Vagina (tissue), 2 donors: ENCODE measurements at regions not wholly inside any gene's neighbourhood (a gene's known extent, or its start where the extent isn't known, plus 50 kb on each side); places are given as distances from the start of the nearest gene placed in this dataset.
A peak's percentile ranks its signal among the peaks of the same experiment; 100 is the strongest.

Experiments used
- DNase-seq, 2 donors: peaks; one replicate each; pipeline ENCODE4 v3.0.0-alpha.2; 2017; ENCODE audit errors: extremely low spot score in 2 of 2
- H3K27ac ChIP-seq: fragments of 200-600 bp; sonication (generic); one replicate; pipeline ENCODE4 v1.5.1; 2019
- H3K27me3 ChIP-seq: fragments of 200-600 bp; sonication (generic); one replicate; pipeline ENCODE4 v1.5.1; 2019
- H3K36me3 ChIP-seq, 2 donors: fragments of 200-600 bp; sonication (generic); one replicate each; pipeline ENCODE4 v1.5.1; 2017 to 2019
- H3K4me1 ChIP-seq: fragments of 200-600 bp; sonication (generic); one replicate; pipeline ENCODE4 v1.5.1; 2019
- H3K4me3 ChIP-seq, 2 donors: fragments of 200-600 bp; sonication (generic); 1 replicate in 1 of 2; 2 replicates in 1 of 2; pipeline ENCODE4 v1.5.1; 2016 to 2019
- H3K9me3 ChIP-seq: fragments of 200-600 bp; sonication (generic); one replicate; pipeline ENCODE4 v1.5.1; 2019
- POLR2A ChIP-seq, 2 donors: fragments of 450-650 bp; IDR thresholded peaks; one replicate each; pipeline ENCODE4 v1.6.1; 2017; ENCODE audit warnings: antibody characterized with exemption in 2 of 2, mild to moderate bottlenecking in 2 of 2, moderate library complexity in 2 of 2
- POLR2AphosphoS5 ChIP-seq, 2 donors: sonication (generic); formaldehyde crosslinking; IDR thresholded peaks; one replicate each; pipeline ENCODE4 v1.9.0; 2017; ENCODE audit warnings: antibody characterized with exemption in 2 of 2, mild to moderate bottlenecking in 2 of 2, low read depth in 1 of 2; ENCODE audit not compliant: insufficient read depth in 1 of 2
- intact Hi-C: fragments of 100-400 bp; cut with DNase I; formaldehyde crosslinking; loops from one replicate; pipeline ENCODE4 v1.15.1; 2023
- TF ChIP-seq, protein P1 (sequence below), 3 experiments: fragments of 450-650 bp in 2 of 3; fragments of 200-600 bp in 1 of 3; sonication (generic) in 1 of 3; IDR thresholded peaks; one replicate each; pipeline ENCODE4 v1.5.1; 2017 to 2019; ENCODE audit warnings: antibody characterized with exemption in 3 of 3, mild to moderate bottlenecking in 2 of 3, moderate library complexity in 2 of 3

DNA sequence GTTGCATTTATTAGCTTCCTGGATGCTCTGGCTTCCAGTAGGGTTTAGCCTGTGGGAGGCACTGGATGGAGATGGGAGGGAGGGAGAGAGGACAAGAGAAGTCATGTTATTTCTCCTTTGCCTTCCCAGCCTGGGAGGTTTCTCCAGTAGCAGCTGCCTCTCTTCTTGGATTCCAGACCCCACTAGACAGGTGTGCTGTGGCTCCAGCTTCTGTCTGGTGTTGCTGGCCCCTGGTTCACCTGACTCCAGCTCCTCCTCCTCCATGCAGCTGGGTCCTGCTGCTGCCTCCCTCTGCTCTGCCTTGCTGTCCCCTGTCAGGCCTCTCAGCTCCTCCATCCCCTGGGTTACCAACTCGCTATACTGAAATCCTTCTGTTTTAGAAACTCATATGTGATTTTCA lies 188.9 kb upstream of the TNP1 start:
- H3K4me1 ChIP-seq, result peaks cover 19% of the 10 kb centered on the region
- no peak overlapping the region for H3K4me3 ChIP-seq
- TF ChIP-seq, protein P1, sequence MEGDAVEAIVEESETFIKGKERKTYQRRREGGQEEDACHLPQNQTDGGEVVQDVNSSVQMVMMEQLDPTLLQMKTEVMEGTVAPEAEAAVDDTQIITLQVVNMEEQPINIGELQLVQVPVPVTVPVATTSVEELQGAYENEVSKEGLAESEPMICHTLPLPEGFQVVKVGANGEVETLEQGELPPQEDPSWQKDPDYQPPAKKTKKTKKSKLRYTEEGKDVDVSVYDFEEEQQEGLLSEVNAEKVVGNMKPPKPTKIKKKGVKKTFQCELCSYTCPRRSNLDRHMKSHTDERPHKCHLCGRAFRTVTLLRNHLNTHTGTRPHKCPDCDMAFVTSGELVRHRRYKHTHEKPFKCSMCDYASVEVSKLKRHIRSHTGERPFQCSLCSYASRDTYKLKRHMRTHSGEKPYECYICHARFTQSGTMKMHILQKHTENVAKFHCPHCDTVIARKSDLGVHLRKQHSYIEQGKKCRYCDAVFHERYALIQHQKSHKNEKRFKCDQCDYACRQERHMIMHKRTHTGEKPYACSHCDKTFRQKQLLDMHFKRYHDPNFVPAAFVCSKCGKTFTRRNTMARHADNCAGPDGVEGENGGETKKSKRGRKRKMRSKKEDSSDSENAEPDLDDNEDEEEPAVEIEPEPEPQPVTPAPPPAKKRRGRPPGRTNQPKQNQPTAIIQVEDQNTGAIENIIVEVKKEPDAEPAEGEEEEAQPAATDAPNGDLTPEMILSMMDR (IDR thresholded peaks at IDR 0.05), result no peak
- TF ChIP-seq POLR2A (IDR thresholded peaks at IDR 0.05) (no peak), POLR2AphosphoS5 (IDR thresholded peaks at IDR 0.05; ENCODE audit: insufficient read depth in 1 of 2, low read depth in 1 of 2) (no peak)
- no peaks in the 10 kb centered on the region for H3K9me3 ChIP-seq
- no peaks in the 10 kb centered on the region for H3K36me3 ChIP-seq
- no peak for DNase-seq
- no peak overlapping the region for H3K27ac ChIP-seq
- intact Hi-C loops, result no loop called here
- H3K27me3 ChIP-seq, result no peaks in the 10 kb centered on the region

DNA sequence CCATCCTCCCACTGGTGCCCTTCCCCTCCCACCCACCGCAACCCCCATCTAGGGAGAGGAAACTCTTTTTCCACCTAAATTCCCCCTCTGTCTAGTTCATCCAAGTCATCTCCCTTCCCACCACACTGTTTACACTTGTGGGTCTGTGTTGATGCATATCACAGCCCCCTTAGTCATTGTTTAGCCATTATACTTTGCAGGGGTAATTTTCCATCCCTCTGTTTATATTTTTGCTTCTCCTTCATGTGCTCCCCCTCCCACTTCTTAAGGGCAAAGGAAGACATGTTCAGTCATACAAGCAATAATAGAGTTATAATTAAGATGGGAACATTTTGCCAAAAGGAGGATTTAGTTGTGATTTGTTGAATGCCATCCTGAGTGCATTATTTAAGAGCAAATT lies 187.8 kb upstream of the TNP1 start:
- DNase-seq, result no peak
- Histone ChIP-seq H3K27me3 (no peaks in the 10 kb centered on the region), H3K9me3 (no peaks in the 10 kb centered on the region), H3K4me3 (no peak overlapping the region), H3K4me1 (peaks cover 19% of the 10 kb centered on the region), H3K27ac (no peak overlapping the region), H3K36me3 (no peaks in the 10 kb centered on the region)
- TF ChIP-seq POLR2AphosphoS5 (IDR thresholded peaks at IDR 0.05; ENCODE audit: insufficient read depth in 1 of 2, low read depth in 1 of 2) (no peak), POLR2A (IDR thresholded peaks at IDR 0.05) (no peak)
- TF ChIP-seq, protein P1 (IDR thresholded peaks at IDR 0.05), result no peak
- intact Hi-C loops, result no loop called here

DNA sequence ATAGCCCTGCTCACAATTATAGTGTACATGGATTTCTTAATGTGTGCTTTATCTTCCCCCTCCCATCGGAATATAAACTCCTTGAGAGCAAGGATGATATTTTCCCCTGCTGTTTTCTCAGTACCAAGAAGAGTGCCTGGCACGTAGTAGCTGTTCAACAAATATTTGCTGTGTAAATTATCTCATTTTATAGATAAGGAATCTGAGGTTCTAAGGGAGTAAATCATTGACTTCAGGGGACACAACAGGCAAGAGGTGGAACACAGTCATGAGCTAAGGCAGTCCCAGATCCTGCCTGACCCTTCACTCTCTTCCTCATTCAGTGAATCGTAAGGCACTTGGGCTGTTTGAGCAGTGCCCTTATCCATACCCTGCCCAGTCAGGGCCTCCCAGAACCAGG lies 187.3 kb upstream of the TNP1 start:
- TF ChIP-seq, protein P1 (IDR thresholded peaks at IDR 0.05), result no peak
- TF ChIP-seq POLR2AphosphoS5 (IDR thresholded peaks at IDR 0.05; ENCODE audit: insufficient read depth in 1 of 2, low read depth in 1 of 2) (no peak), POLR2A (IDR thresholded peaks at IDR 0.05) (no peak)
- intact Hi-C loops, result no loop called here
- H3K4me3 ChIP-seq, result no peak overlapping the region
- H3K27me3 ChIP-seq, result no peaks in the 10 kb centered on the region
- no peaks in the 10 kb centered on the region for H3K9me3 ChIP-seq
- peaks cover 19% of the 10 kb centered on the region for H3K4me1 ChIP-seq
- DNase-seq, result no peak
- no peak overlapping the region for H3K27ac ChIP-seq
- no peaks in the 10 kb centered on the region for H3K36me3 ChIP-seq

DNA sequence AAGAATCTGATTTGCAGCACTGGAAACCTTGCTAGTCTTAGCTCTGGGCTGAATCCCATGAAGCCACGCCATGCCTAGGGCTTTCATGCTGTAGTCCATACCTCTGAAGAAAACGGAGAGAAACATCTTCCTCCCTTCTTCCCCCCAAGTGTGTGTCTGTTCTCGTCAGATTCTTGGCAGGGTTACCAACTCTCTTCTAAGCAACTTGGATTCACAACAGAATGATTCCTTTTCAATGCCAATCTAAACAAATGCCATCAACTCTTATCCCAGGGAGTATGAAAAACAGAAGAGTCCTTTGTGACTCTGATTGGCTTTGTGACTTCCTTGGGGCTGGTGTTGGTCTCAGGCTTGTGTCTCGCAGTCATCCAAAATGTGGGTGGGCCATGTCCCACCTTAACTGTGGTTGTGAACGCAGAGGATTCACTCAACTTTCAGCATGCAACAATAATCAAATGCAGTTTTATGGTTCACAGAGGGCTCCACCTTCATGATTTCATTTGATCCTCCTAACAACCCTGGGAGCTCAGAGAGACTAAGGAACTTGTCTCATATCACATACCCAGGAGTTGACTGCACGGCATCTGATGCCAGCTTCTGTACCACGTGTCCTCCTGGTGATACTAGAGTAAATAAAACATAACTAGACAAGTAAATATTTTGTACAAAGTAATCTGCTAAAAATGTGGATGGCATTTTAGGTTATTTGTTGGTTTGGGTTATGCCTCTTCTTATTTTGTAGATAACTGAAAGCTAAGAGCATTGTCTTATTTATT lies 186.0 kb upstream of the TNP1 start:
- DNase-seq, result no peak
- peaks cover 19% of the 10 kb centered on the region for H3K4me1 ChIP-seq
- TF ChIP-seq POLR2A (IDR thresholded peaks at IDR 0.05), result no peak
- TF ChIP-seq POLR2AphosphoS5 (IDR thresholded peaks at IDR 0.05; ENCODE audit: insufficient read depth in 1 of 2, low read depth in 1 of 2), result no peak
- TF ChIP-seq, protein P1 (IDR thresholded peaks at IDR 0.05), result no peak
- H3K27me3 ChIP-seq, result no peaks in the 10 kb centered on the region
- H3K4me3 ChIP-seq, result no peak overlapping the region
- H3K36me3 ChIP-seq, result no peaks in the 10 kb centered on the region
- intact Hi-C loops, result no loop called here
- no peaks in the 10 kb centered on the region for H3K9me3 ChIP-seq
- no peak overlapping the region for H3K27ac ChIP-seq

GRCh38 chr2:217040099-217040498 lies 180.2 kb upstream of the TNP1 start:
- Histone ChIP-seq H3K36me3 (no peaks in the 10 kb centered on the region), H3K27me3 (no peaks in the 10 kb centered on the region), H3K4me1 (peaks cover 6% of the 10 kb centered on the region), H3K4me3 (no peak overlapping the region), H3K27ac (no peak overlapping the region), H3K9me3 (no peaks in the 10 kb centered on the region)
- TF ChIP-seq, protein P1 (IDR thresholded peaks at IDR 0.05), result no peak
- TF ChIP-seq POLR2AphosphoS5 (IDR thresholded peaks at IDR 0.05; ENCODE audit: insufficient read depth in 1 of 2, low read depth in 1 of 2) (no peak), POLR2A (IDR thresholded peaks at IDR 0.05) (no peak)
- intact Hi-C loops, result no loop called here
- DNase-seq, result peak in 1 of 2 donors; percentile 65
